Coronary artery (tissue), 2 donors: ENCODE measurements at regions not wholly inside any gene's neighbourhood (a gene's known extent, or its start where the extent isn't known, plus 50 kb on each side); places are given as distances from the start of the nearest gene placed in this dataset.

ENCODE experiments used
- DNase-seq: peaks from one replicate; pipeline ENCODE4 v3.0.0-alpha.2; 2017; ENCODE audit warnings: low spot score
- H3K27ac ChIP-seq, 2 donors: fragments of 200-600 bp; sonication (generic); one replicate each; pipeline ENCODE4 v1.5.1; 2016 to 2019
- H3K4me3 ChIP-seq: fragments of 200-600 bp; sonication (generic); 2 replicates; pipeline ENCODE4 v1.5.1; 2016; ENCODE audit warnings: mild to moderate bottlenecking, moderate library complexity
- TF ChIP-seq, protein P1 (sequence below): fragments of 200-600 bp; sonication (generic); IDR thresholded peaks from one replicate; pipeline ENCODE4 v1.5.1; 2019; ENCODE audit warnings: antibody characterized with exemption

DNA sequence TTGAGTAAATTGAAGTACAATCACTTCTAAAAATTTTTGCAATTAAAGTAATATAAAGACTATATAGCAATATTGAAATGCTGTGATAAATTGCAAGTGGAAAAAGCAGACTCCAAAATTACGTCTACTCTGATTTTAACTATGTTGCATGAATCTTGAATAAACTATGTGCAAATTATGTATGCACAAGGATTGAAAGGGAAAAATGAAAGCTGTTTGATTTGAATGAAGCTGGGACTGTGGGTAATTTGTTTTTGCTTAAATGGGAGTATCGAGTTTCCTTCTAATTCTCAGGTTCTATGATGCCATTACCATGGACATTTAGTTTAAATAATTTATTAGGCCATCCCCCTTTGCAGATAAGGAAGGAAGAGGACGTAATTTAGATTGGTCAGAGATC, 198.7 kb upstream of the MYLIP start:
- no peak overlapping the region for H3K4me3 ChIP-seq
- DNase-seq = no peak

DNA sequence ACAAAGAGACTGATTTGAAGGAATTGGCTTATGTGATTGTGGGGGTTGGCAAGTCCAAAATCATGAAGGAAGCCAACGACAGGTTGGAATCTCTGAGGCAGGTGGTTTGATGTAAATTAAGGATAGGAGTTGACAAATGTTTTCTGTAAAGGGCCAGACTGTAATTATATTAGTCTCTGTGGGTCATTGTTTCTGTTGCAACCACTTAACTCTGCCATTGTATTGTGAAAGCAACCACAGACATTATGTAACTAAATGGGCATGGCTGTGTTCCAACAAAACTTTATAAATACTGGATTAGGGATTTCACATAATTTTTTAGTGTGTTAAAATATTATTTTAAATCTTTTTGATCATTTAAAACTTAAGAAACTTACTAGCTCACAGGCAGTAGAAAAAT, 199.2 kb upstream of the MYLIP start:
- DNase-seq = no peak
- Histone ChIP-seq H3K4me3 (no peak overlapping the region), H3K27ac (no peak overlapping the region)
- TF ChIP-seq, protein P1, sequence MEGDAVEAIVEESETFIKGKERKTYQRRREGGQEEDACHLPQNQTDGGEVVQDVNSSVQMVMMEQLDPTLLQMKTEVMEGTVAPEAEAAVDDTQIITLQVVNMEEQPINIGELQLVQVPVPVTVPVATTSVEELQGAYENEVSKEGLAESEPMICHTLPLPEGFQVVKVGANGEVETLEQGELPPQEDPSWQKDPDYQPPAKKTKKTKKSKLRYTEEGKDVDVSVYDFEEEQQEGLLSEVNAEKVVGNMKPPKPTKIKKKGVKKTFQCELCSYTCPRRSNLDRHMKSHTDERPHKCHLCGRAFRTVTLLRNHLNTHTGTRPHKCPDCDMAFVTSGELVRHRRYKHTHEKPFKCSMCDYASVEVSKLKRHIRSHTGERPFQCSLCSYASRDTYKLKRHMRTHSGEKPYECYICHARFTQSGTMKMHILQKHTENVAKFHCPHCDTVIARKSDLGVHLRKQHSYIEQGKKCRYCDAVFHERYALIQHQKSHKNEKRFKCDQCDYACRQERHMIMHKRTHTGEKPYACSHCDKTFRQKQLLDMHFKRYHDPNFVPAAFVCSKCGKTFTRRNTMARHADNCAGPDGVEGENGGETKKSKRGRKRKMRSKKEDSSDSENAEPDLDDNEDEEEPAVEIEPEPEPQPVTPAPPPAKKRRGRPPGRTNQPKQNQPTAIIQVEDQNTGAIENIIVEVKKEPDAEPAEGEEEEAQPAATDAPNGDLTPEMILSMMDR = no peak

More for the DNA sequence above, 198.7 kb upstream of the MYLIP start:
- TF ChIP-seq, protein P1 = no peak
- no peak overlapping the region for H3K27ac ChIP-seq

DNA sequence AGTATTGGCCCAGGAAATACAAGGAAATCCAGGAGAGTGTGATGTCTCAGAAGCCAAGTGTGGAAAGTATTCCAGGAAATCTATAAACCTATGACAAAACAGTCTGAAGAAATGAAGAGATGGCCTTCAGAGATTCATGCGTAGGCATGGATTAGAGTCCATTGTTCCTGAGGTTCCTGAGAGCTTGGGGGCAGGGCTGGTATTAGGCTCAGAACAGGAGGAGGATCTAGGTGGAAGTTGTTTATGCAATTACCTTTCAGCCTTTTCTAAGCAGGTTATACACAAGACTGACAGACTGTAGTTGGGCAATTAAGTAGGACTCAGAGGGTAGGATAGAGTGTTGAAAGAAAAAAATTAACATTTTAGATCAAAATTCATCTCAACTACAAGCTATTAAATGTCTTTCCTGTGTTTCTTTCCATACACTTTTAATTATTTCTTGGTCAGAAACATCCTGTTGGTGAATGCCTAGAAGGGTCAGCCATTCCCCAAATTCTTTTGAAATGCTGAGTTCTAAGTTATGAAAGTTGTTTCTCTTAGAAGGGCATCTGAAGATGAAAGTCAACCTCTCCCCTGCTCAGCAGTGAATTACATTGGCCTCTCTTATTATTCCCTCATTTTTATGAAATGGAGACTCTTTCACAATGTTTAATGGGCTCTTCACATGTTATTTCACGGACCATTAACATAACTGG, 201.2 kb upstream of the MYLIP start:
- TF ChIP-seq, protein P1 = no peak
- Histone ChIP-seq H3K27ac (no peak overlapping the region), H3K4me3 (no peak overlapping the region)
- no peak for DNase-seq

DNA sequence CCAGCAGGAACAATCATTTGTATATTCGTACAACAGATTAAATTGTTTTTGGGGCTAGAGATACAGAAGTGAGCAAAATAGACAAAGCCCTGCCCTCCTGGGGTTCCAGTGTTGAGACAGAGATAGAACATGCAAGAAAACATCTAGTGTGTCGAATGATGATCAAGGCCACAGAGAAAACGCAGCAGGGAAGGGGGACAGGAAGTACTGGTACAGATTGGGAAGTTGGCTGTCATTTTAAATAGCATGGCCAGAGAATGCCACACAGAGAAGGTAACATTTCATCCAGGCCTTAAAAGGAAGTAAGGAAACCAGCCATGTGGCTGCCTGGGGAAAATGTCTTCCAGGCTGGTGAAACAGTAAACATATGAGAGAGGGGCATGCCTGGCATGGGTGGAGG, 202.6 kb upstream of the MYLIP start:
- Histone ChIP-seq H3K4me3 (no peak overlapping the region), H3K27ac (no peak overlapping the region)
- no peak for DNase-seq
- TF ChIP-seq, protein P1 = no peak

DNA sequence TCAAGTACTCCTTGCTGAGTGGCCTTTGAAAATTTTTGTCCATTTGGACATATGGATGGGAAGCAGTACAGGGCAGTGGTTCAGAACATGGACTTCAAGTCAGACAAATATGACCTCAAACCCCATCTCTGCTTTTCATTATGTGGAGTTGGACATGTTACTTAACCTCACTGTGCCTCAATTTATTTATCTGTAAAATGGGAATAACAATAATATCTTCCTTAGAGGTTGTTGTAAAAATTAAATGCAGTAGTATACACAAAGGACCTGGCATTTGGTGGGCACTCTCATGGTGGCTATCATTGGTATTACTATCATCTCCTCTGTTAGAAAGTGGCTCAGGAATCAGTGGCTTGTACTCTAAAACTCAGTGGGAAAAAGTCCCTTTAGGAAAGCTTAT, 204.0 kb upstream of the MYLIP start:
- Histone ChIP-seq H3K4me3 (no peak overlapping the region), H3K27ac (no peak overlapping the region)
- TF ChIP-seq, protein P1 = no peak
- DNase-seq = no peak

DNA sequence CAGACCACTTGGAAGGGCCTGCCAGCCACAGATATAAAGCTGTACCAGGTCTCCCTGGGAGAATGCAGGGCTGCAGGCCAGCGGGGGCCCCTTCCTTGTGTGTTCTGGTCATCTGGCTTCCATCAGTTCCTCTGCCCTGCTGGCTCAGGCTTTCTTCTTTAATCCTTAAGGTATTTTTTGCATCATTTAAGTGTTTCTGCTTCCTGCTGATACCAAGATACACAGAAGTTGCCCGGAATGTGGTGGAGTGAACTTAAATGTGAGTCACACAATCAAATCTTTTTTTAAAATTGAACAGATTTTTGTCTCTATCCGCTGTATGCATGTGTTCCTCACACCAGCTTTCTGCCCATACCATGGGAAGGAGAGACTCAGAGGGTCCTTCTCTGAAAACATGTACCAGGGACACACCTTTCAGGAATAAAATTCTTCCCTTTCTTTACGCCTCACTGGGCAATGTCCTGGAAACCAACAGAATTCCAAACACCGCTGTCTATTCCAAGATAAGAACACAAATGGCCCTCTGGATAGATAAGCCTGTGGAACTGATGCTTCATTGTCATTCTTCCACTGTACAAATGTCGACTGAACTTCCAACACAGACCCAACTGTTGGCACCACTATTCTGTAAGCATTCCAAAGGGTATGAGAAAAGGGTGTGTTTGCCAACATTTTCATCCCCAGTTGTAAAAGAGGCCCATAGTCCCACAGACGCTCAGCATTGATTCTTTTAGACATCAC, 206.2 kb upstream of the MYLIP start:
- Histone ChIP-seq H3K4me3 (no peak overlapping the region), H3K27ac (no peak overlapping the region)
- TF ChIP-seq, protein P1 = no peak
- no peak for DNase-seq

DNA sequence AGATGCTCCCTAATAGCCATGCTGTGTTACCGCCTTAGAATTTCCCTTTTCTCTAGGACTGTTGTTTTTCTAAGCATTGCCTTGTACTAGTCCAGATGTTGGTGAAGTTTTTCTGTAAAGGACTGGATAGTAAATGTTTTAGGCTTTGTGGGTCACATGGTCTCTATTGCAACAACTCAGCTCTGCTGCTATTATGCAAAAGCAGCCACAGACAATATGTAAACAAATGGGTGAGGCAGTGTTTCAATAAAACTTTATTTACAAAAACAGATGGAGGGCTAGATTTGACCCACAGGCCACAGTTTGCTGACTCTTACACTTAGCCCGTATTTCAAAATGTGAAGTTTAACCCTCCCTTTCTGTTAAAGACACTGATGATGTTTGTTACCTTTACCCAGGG, 207.6 kb upstream of the MYLIP start:
- H3K4me3 ChIP-seq = no peak overlapping the region
- DNase-seq = no peak
- TF ChIP-seq, protein P1 = no peak
- H3K27ac ChIP-seq = no peak overlapping the region
